ENCODE measurements at regions not wholly inside any gene's neighbourhood (a gene's known extent, or its start where the extent isn't known, plus 50 kb on each side); places are given as distances from the start of the nearest gene placed in this dataset.

- H2BK120ac ChIP-seq (ENCODE audit: low read depth, low read length, poor library complexity, severe bottlenecking) = no peak overlapping the region
- no peak overlapping the region for H2BK15ac ChIP-seq (ENCODE audit: low read depth, low read length)
- no peaks in the 10 kb centered on the region for H3K27me3 Mint-ChIP-seq (ENCODE audit: low read depth)
- H3T11ph ChIP-seq (ENCODE audit: low read length) = no peak overlapping the region
- no peak overlapping the region for H3K4me3 Mint-ChIP-seq
- no CpG with 5 or more reads among the region's 3 CpGs for WGBS (ENCODE audit: extremely low coverage, insufficient read length, low lambda C conversion rate)
- H3K9ac ChIP-seq (ENCODE audit: extremely low read depth, insufficient read length, low read length) = no peak overlapping the region
- no peak overlapping the region for H4K5ac ChIP-seq (ENCODE audit: insufficient read length, low read depth, low read length)
- no peak overlapping the region for H2BK5ac ChIP-seq (ENCODE audit: insufficient read length, low read length)
- no peak overlapping the region for H2AK5ac ChIP-seq (ENCODE audit: insufficient read length, low read length)
- H3K56ac ChIP-seq (ENCODE audit: insufficient read length, low read depth, low read length) = no peak overlapping the region
- H3K4me2 ChIP-seq (ENCODE audit: insufficient read depth, insufficient read length, low read length) = no peak overlapping the region
- H3K14ac ChIP-seq (ENCODE audit: insufficient read depth, low read length) = no peak overlapping the region
- no peaks in the 10 kb centered on the region for H3K23me2 ChIP-seq (ENCODE audit: insufficient read length, low read depth, low read length, poor library complexity, severe bottlenecking)
- no peak overlapping the region for H3K18ac ChIP-seq (ENCODE audit: insufficient read length, low read depth, low read length)
- H3K36me3 Mint-ChIP-seq (ENCODE audit: insufficient read depth in 1 of 3, low read depth in 3 of 3) = peaks cover 0 to 9% (median 7%) of the 10 kb centered on the region in 3 experiments; a peak in 3 of 7 replicates
- no peak overlapping the region for H3K27ac ChIP-seq (ENCODE audit: insufficient read length, low read depth, low read length)
- no peaks in the 10 kb centered on the region for H3K4me1 ChIP-seq (ENCODE audit: insufficient read depth, low read length)
- no peak overlapping the region for H3K27ac Mint-ChIP-seq
- H4K91ac ChIP-seq (ENCODE audit: insufficient read length, low read depth, low read length) = no peak overlapping the region
- no peak overlapping the region for H3K4ac ChIP-seq (ENCODE audit: low read depth, low read length)
- H3K79me1 ChIP-seq (ENCODE audit: insufficient read depth, low read depth, low read length, poor library complexity, severe bottlenecking) = no peaks in the 10 kb centered on the region
- no peak overlapping the region for H2BK12ac ChIP-seq (ENCODE audit: insufficient read length, low read depth, low read length)
- no peaks in the 10 kb centered on the region for H3K4me1 Mint-ChIP-seq
- no peaks in the 10 kb centered on the region for H3K9me3 ChIP-seq (ENCODE audit: control insufficient read depth, low read depth, low read length)
- no peak overlapping the region for H2BK20ac ChIP-seq (ENCODE audit: low read depth, low read length, poor library complexity, severe bottlenecking)
- no peaks in the 10 kb centered on the region for H3K27me3 ChIP-seq (ENCODE audit: insufficient read depth, low read length)
- TF ChIP-seq CTCF (conservative IDR thresholded peaks at IDR 0.05) = no peak
- H3K79me2 ChIP-seq (ENCODE audit: insufficient read depth, low read length) = no peaks in the 10 kb centered on the region
- no peaks in the 10 kb centered on the region for H4K20me1 ChIP-seq (ENCODE audit: control insufficient read depth, insufficient read depth, insufficient read length)
- H3K23ac ChIP-seq (ENCODE audit: insufficient read length, low read depth, low read length) = no peak overlapping the region
- peaks cover 7 to 12% of the 10 kb centered on the region in 2 experiments; a peak in 3 of 5 replicates for H3K9me3 Mint-ChIP-seq
- H4K8ac ChIP-seq (replicated peaks; ENCODE audit: insufficient read length, low read depth, low read length) = no peak overlapping the region
- H2AFZ ChIP-seq (ENCODE audit: low read length) = no peak overlapping the region
- DNase-seq = no peak
Measured at GRCh38 chr4:164343472-164343976, 410.4 kb upstream of the SMIM31 start.
